SK-N-SH (cell line): ENCODE measurements at regions not wholly inside any gene's neighbourhood (a gene's known extent, or its start where the extent isn't known, plus 50 kb on each side); places are given as distances from the start of the nearest gene placed in this dataset.

Experiments
- CTCF ChIA-PET: fragments of 300-600, 350-600 bp; formaldehyde crosslinking; extraction: SDS; loops from one replicate; lab custom pipeline; 2021; lab: Yijun Ruan, JAX
- POLR2A ChIA-PET: fragments of 350-600 bp; sonication (Branson Sonifier 250); formaldehyde crosslinking; extraction: SDS; loops from one replicate; lab custom pipeline; 2020; ENCODE audit warnings: antibody characterized with exemption, inconsistent platforms; lab: Yijun Ruan, JAX
- DNase-seq: peaks from one replicate; pipeline ENCODE4 v3.0.0; 2012
- H2AFZ ChIP-seq: fragments of 200-600 bp; sonication (generic); 2 replicates; pipeline ENCODE4 v1.8.1; 2016; ENCODE audit warnings: antibody characterized with exemption, mild to moderate bottlenecking, low read depth
- H3F3A ChIP-seq: fragments of 200-600 bp; sonication (generic); replicated peaks from 2 replicates; pipeline ENCODE3; 2016; ENCODE audit warnings: antibody characterized with exemption, mild to moderate bottlenecking; ENCODE audit not compliant: insufficient read depth
- H3K27ac ChIP-seq, 2 experiments: fragments of 200-500 bp in 1 of 2; fragments of 200-600 bp in 1 of 2; sonication (Bioruptor generic) in 1 of 2; sonication (generic), shearing (Covaris generic) in 1 of 2; 2 replicates each; pipeline versions ENCODE4 v1.5.1 to v1.6.1; 2014 to 2016; ENCODE audit warnings: low read depth in 2 of 2, inconsistent platforms in 1 of 2, low read length in 1 of 2, mild to moderate bottlenecking in 1 of 2, mixed read lengths in 1 of 2
- H3K27me3 ChIP-seq: fragments of 200-600 bp; sonication (generic), shearing (Covaris generic); 2 replicates; pipeline ENCODE4 v1.6.1; 2016; ENCODE audit warnings: mixed run types; ENCODE audit not compliant: insufficient read depth
- H3K36me3 ChIP-seq, 2 experiments: fragments of 200-500 bp in 1 of 2; fragments of 200-600 bp in 1 of 2; sonication (Bioruptor generic) in 1 of 2; sonication (generic) in 1 of 2; replicated peaks in 1 of 2; 2 replicates each; pipeline versions ENCODE3 to v1.5.1; 2014 to 2016; ENCODE audit warnings: low read length in 1 of 2, mild to moderate bottlenecking in 1 of 2; ENCODE audit not compliant: insufficient read depth in 2 of 2, control insufficient read depth in 1 of 2
- H3K4me1 ChIP-seq, 2 experiments: fragments of 200-500 bp in 1 of 2; fragments of 200-600 bp in 1 of 2; sonication (Bioruptor generic) in 1 of 2; sonication (generic), shearing (Covaris generic) in 1 of 2; 2 replicates each; pipeline versions ENCODE4 v1.5.1 to v1.6.1; 2014 to 2016; ENCODE audit warnings: low read depth in 1 of 2, low read length in 1 of 2, mixed run types in 1 of 2; ENCODE audit not compliant: insufficient read depth in 2 of 2, control insufficient read depth in 1 of 2
- H3K4me2 ChIP-seq: fragments of 200-600 bp; sonication (generic), shearing (Covaris generic); 2 replicates; pipeline ENCODE4 v1.6.1; 2017; ENCODE audit warnings: mixed run types
- H3K4me3 ChIP-seq, 2 experiments: fragments of 200-500 bp in 1 of 2; fragments of 200-600 bp in 1 of 2; sonication (Bioruptor generic) in 1 of 2; sonication (generic), shearing (Covaris generic) in 1 of 2; 2 replicates each; pipeline versions ENCODE4 v1.5.1 to v1.8.1; 2014 to 2016; ENCODE audit warnings: low read depth in 2 of 2, inconsistent platforms in 1 of 2, low read length in 1 of 2, mild to moderate bottlenecking in 1 of 2, mixed read lengths in 1 of 2, moderate library complexity in 1 of 2
- H3K79me2 ChIP-seq: fragments of 200-600 bp; sonication (generic); 2 replicates; pipeline ENCODE4 v1.8.1; 2017; ENCODE audit warnings: mild to moderate bottlenecking; ENCODE audit not compliant: insufficient read depth
- H3K9ac ChIP-seq: fragments of 200-600 bp; sonication (generic); 2 replicates; pipeline ENCODE4 v1.6.1; 2017; ENCODE audit warnings: mixed run types
- H3K9me2 ChIP-seq: fragments of 200-600 bp; sonication (generic); 2 replicates; pipeline ENCODE4 v1.6.1; 2017; ENCODE audit warnings: mixed run types
- H3K9me3 ChIP-seq: fragments of 200-600 bp; sonication (generic); 2 replicates; pipeline ENCODE4 v1.6.1; 2017; ENCODE audit warnings: mixed run types, mild to moderate bottlenecking, moderate library complexity
- H4K20me1 ChIP-seq: fragments of 200-600 bp; sonication (generic); 2 replicates; pipeline ENCODE4 v1.6.1; 2017; ENCODE audit warnings: mild to moderate bottlenecking, mixed run types; ENCODE audit not compliant: insufficient read depth
- CHD2 ChIP-seq: fragments of 150-350 bp; IDR thresholded peaks from 2 replicates; pipeline ENCODE4 v1.6.1; 2018; ENCODE audit warnings: low read length; ENCODE audit not compliant: partially characterized antibody
- CTCF ChIP-seq: fragments of 200-600 bp; sonication (generic); IDR thresholded peaks from 2 replicates; pipeline ENCODE4 v1.6.1; 2017; ENCODE audit warnings: antibody characterized with exemption, mild to moderate bottlenecking, moderate library complexity
- EP300 ChIP-seq, 2 experiments: IDR thresholded peaks; 2 replicates each; pipeline versions ENCODE4 v1.4.0 to v1.6.1; 2012; ENCODE audit warnings: borderline replicate concordance in 1 of 2, low read depth in 1 of 2, low read length in 1 of 2
- FOXJ3 ChIP-seq: sonication (generic); formaldehyde crosslinking; IDR thresholded peaks from 2 replicates; pipeline ENCODE4 v1.5.1; 2020; ENCODE audit warnings: mild to moderate bottlenecking, missing genetic modification reagents
- FOXM1 ChIP-seq: IDR thresholded peaks from 2 replicates; pipeline ENCODE4 v1.4.0; 2012; ENCODE audit warnings: low read depth, mild to moderate bottlenecking
- GABPA ChIP-seq: IDR thresholded peaks from 2 replicates; pipeline ENCODE4 v1.4.0; 2012; ENCODE audit warnings: low read depth, mild to moderate bottlenecking
- GATA2 ChIP-seq: sonication (generic); formaldehyde crosslinking; IDR thresholded peaks from 2 replicates; pipeline ENCODE4 v1.5.0; 2020; ENCODE audit warnings: mild to moderate bottlenecking, missing genetic modification reagents
- IRF3 ChIP-seq: fragments of 150-350 bp; IDR thresholded peaks from 2 replicates; pipeline ENCODE4 v1.6.1; 2016; ENCODE audit warnings: mild to moderate bottlenecking, low read depth, low read length
- MAX ChIP-seq: IDR thresholded peaks from 2 replicates; pipeline ENCODE4 v1.4.0; 2012; ENCODE audit warnings: low read depth
- MEF2A ChIP-seq: IDR thresholded peaks from 2 replicates; pipeline ENCODE4 v1.4.0; 2012; ENCODE audit warnings: low read depth, borderline replicate concordance
- NRF1 ChIP-seq: IDR thresholded peaks from 2 replicates; pipeline ENCODE4 v1.6.1; 2012; ENCODE audit warnings: low read depth, mild to moderate bottlenecking, low read length
- POLR2AphosphoS5 ChIP-seq: IDR thresholded peaks from 2 replicates; pipeline ENCODE4 v1.6.1; 2012; ENCODE audit warnings: low read depth, low read length
- RFX5 ChIP-seq: IDR thresholded peaks from 2 replicates; pipeline ENCODE4 v1.6.1; 2012; ENCODE audit warnings: mild to moderate bottlenecking, improper control_type of control experiment, low read length
- SMC3 ChIP-seq: IDR thresholded peaks from 2 replicates; pipeline ENCODE4 v1.6.1; 2012; ENCODE audit warnings: low read depth, low read length, improper control_type of control experiment
- TCF12 ChIP-seq: IDR thresholded peaks from 2 replicates; pipeline ENCODE4 v1.4.0; 2012
- USF1 ChIP-seq: IDR thresholded peaks from 2 replicates; pipeline ENCODE4 v1.4.0; 2012; ENCODE audit warnings: low read depth, borderline replicate concordance
- USF2 ChIP-seq: fragments of 150-350 bp; IDR thresholded peaks from 2 replicates; pipeline ENCODE4 v1.6.1; 2017; ENCODE audit warnings: antibody characterized with exemption, low read length, low read depth, borderline replicate concordance
- YY1 ChIP-seq: IDR thresholded peaks from 2 replicates; pipeline ENCODE4 v1.4.0; 2012; ENCODE audit warnings: low read depth, mild to moderate bottlenecking
- ZBTB33 ChIP-seq: IDR thresholded peaks from 2 replicates; pipeline ENCODE4 v1.4.0; 2012; ENCODE audit warnings: low read depth, borderline replicate concordance
- WGBS: methylation state at CpG from one replicate; pipeline ENCODE4 v1.1.6; 2017; ENCODE audit warnings: low lambda C conversion rate; 5-methylcytosine and 5-hydroxymethylcytosine counted together

GRCh38 chr20:23242556-23243180 lies 107.9 kb upstream of the NXT1 start:
- Histone ChIP-seq H3K36me3 (no peaks in the 10 kb centered on the region), H4K20me1 (no peaks in the 10 kb centered on the region), H3K4me1 (no peaks in the 10 kb centered on the region), H3K4me2 (no peak overlapping the region), H3K9me3 (no peaks in the 10 kb centered on the region), H3K27ac (no peak overlapping the region), H3K27me3 (peaks cover 9% of the 10 kb centered on the region; the same call in 1 of the 2 replicates), H3F3A (no peaks in the 10 kb centered on the region), H2AFZ (no peak overlapping the region), H3K4me3 (no peak overlapping the region), H3K79me2 (no peaks in the 10 kb centered on the region), H3K9ac (no peak overlapping the region), H3K9me2 (no peaks in the 10 kb centered on the region)
- TF ChIP-seq FOXM1 = no peak
- no peak for TF ChIP-seq NRF1
- TF ChIP-seq CHD2 = no peak
- no peak for TF ChIP-seq USF1
- no peak for TF ChIP-seq MAX
- TF ChIP-seq TCF12 = no peak
- TF ChIP-seq MEF2A = no peak
- TF ChIP-seq IRF3 = no peak
- TF ChIP-seq FOXJ3 (CRISPR knock-in tag) = no peak
- no peak for TF ChIP-seq GATA2
- no peak for TF ChIP-seq RFX5
- TF ChIP-seq CTCF = no peak
- no peak for TF ChIP-seq ZBTB33
- TF ChIP-seq GABPA = no peak
- TF ChIP-seq USF2 = no peak
- TF ChIP-seq YY1 = no peak
- no peak for TF ChIP-seq POLR2AphosphoS5
- TF ChIP-seq SMC3 = no peak
- no peak for TF ChIP-seq EP300 (IDR thresholded peaks at IDR 0.05; ENCODE audit: borderline replicate concordance in 1 of 2, low read depth in 1 of 2, low read length in 1 of 2)
- no peak for DNase-seq
- ChIA-PET POLR2A (no interaction called here), CTCF (no interaction called here)
- WGBS = under 1% methylated on average over 5 of the region's 5 CpGs
